GM18909 (cell line): ENCODE measurements at regions not wholly inside any gene's neighbourhood (a gene's known extent, or its start where the extent isn't known, plus 50 kb on each side); places are given as distances from the start of the nearest gene placed in this dataset.
"Not testable (repeated sequence)": the region's sequence is repeated elsewhere in the genome, so short reads cannot be mapped to it uniquely, and the experiment has no call there.

ENCODE experiments used
- ATAC-seq: cut with Tn5 transposase; IDR thresholded peaks from one replicate; pipeline ENCODE4 v1.9.1; 2021; ENCODE audit warnings: mild to moderate bottlenecking; ENCODE audit not compliant: unreplicated experiment, poor library complexity

DNA sequence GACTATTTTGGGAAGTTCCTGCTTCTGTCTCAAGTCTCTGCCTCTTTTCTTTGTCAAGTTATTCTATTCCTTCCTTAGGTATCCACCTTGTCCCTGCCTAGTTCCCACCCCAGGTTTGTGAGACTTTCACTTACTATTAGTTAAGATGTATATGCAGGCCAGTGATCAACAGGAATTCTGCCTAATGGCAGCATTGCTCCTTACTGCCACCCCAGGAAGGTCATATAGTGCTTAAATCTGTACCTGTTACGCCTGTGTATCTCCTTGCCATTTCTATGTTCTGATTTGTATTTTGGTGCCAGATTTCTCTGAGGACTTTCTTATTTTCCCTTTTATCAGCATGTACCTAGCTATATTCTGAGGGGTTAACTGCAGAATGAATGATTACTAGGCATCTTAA, 746.0 kb upstream of the TMEFF2 start:
- ATAC-seq: no peak

GRCh38 chr2:192932376-192932775, 737.6 kb upstream of the TMEFF2 start:
- ATAC-seq: no peak

- not testable (repeated sequence) for ATAC-seq
These were observed 726.9 kb upstream of the TMEFF2 start for GRCh38 chr2:192921631-192922030.

- ATAC-seq: no peak
These were observed 706.7 kb upstream of the TMEFF2 start for GRCh38 chr2:192901446-192901845.

GRCh38 chr2:192899466-192899865, 704.7 kb upstream of the TMEFF2 start:
- ATAC-seq: no peak

- ATAC-seq: not testable (repeated sequence)
These were observed 699.2 kb upstream of the TMEFF2 start for GRCh38 chr2:192893976-192894375.

DNA sequence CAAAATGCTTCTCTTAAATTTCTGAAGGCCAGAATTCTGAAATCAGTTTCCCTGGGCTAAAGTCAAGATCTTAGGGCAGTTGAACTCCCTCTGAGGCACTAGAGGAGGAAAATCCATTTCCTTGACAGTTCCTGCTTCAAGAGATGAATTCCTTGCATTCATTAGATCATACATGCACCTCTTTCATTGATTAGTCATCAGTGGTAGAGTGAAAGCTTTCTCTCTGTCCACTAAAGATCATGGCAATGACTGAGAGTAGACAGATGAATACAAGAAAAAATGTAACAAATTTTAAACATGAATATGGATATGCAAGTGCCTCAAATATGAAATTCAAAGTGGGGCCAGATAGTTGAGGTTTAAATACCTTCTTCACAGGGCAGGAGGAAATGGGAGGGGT, 693.4 kb upstream of the TMEFF2 start:
- ATAC-seq: no peak

DNA sequence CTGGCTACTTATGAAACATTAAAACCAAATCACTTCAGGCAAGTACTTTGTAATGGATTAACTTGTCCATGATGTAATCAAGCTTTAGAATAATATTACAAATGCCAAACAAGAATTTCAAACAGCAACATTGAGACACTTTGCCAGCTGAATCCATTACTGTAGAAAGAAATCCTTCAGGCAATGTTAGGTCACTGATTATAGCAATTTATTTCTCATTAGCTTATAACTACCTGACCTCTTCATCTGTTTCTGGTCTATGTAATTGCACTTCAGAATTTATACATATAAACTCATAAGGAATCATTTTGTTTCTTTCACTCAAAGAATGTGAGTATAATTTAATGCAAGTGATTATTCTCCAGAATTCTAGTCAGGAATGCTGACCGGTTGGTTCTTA, 692.6 kb upstream of the TMEFF2 start:
- no peak for ATAC-seq

- ATAC-seq: no peak
These were observed 691.9 kb upstream of the TMEFF2 start for GRCh38 chr2:192886636-192887035.

DNA sequence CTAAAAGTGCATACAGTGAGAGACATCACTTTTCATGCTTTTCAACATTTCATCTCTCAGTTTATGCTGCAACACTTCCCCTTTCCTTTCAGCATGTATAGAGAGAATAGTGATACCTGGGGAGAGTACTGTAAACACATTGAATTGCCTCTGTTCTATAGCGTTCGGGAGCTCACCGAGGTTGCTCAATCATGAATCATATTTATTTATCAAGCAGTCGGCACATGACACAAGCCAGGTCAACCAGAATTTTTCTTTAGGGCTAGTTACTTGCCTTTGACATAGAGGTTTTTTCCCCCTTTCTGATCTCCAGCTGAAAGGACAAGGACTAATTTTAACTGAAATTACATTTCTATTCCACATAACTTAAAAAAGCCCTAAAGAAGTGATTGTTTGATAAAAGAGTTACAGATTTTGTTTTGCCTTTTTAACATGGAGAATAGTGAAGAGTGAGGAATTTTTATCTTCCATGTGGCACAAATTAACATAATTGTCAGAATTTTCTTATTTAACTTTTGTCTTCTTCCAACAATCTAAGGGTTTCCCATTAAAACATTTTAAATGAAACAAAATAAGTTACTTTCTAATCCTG, 690.9 kb upstream of the TMEFF2 start:
- ATAC-seq: no peak

DNA sequence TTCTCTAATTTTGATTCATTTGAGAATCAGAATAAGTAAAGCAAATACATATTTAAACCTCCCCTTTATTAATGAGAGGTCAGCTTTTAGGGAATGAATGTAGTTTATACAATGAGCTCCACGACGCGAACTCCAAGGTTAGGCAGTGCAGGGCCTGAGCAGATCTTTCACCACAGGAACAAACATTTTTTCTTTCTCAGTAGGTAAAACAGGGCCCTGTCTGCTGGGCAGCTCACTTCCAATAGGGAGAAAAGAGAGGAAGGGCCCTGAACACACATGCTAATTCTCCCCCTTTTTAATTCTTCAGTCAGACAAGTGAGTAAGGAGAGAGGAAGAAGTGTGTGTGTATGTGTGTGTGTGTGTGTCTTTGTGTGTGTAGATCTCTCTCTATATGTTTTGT, 682.4 kb upstream of the TMEFF2 start:
- no peak for ATAC-seq

DNA sequence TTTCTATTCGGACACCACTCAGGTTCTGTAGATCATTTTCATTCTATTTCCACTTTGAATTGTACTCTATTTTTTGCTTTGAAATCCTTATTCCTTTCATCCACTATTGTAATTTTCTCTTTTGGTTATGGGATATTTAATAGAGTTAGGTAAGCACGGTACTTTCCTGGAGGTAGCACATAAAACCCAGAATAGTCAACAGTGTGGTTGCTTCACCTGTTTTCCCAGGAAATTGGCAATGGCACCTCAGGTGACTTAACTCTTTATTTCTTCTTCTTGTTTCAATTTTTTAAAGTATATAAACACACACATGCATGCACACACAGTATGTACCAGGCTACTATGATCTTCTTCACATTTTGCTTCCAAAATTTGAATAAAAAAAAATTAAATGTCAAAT, 682.0 kb upstream of the TMEFF2 start:
- no peak for ATAC-seq

DNA sequence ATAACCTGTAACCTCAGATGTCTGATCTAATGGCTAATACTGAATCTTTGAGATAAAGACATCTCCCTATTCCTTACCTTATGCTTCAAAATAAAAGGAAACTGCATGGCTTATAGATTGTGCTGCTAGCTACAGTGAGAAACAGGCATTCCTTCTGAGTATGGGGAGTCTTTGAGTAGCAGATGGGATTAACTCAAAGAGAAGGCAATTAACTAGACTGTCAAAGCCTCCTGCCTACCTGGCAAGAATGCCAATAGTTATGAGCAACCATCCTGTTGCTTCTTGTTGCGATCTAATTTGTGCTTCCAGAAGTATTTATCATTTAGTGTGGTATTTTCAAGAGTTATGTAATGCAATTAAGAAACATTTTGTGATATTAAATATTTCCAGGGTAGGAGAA, 660.0 kb upstream of the TMEFF2 start:
- no peak for ATAC-seq

DNA sequence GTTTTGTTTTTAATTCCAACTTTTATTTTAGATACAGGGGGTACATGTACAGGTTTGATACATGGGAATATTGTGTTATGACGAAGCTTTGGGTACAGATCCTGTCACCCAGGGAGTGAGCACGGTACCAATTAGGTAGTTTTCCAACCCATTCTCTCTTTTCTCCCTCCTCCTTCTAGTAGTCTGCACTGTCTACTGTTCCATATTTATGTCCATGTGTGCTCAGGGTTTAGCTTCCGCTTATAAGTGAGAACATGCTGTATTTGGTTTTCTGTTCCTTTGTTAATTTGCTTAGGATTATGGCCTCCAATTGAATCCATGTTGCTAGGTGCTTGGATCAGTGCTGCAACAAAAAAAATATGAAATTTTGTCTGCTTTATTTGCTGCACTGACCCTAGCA, 659.3 kb upstream of the TMEFF2 start:
- no peak for ATAC-seq

GRCh38 chr2:192828947-192829346, 634.2 kb upstream of the TMEFF2 start:
- ATAC-seq: no peak

DNA sequence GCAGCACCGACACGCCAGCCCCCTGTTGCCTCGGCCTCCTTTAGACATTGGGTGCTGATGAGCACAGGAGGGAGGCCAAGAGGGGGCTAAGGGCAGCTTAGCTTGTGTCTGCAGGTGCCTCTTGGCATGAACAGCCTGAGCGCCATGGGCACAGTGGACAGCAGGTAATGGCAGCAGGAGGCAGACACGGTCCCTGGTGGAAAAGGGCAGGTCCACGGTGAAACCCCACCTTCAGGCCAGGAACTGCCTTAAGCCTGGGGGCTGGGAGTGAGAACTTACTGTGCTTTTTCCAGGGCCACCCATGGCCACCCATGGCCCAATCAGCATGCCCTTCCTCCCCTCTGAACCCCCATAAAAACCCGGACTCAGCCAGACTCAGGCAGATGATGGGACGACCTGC, 633.4 kb upstream of the TMEFF2 start:
- no peak for ATAC-seq

DNA sequence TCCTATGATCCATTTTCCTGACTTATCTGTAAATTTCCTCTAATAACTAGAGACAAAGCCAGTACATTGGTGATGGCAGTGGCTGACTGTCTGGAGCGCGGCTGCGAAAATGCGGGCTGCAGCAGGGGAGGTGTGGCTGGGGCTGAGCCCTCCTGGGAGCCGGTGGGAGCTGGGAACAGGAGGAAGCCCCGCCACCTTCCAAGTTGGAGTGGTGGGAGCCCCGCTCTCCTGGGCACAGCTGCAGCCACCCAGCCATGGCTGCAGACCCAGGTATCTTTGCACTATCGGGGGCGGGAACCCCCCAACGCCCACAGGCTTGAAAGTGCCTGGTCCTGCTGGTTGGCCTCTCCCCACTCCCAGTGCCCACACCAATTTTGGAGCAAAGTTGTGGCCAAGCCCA, 633.0 kb upstream of the TMEFF2 start:
- no peak for ATAC-seq

DNA sequence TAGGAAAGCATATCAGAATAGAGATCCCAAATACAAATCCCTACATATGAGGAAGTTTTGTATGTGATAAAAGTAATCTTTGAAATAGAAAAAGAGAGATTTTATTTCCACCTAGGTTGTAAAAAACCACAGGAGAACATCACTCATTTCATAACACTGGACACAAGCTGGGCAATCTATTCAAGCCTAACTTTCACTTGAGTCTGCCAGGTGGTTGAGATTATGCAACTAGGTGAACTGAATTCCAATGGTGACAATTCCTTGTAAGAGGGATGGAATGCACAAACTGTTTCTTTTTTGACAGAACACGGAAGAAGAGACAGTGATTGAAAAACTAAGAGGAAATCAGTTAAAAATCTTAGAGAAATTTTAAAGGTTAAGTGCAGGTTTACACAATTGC, 619.6 kb upstream of the TMEFF2 start:
- ATAC-seq: no peak

DNA sequence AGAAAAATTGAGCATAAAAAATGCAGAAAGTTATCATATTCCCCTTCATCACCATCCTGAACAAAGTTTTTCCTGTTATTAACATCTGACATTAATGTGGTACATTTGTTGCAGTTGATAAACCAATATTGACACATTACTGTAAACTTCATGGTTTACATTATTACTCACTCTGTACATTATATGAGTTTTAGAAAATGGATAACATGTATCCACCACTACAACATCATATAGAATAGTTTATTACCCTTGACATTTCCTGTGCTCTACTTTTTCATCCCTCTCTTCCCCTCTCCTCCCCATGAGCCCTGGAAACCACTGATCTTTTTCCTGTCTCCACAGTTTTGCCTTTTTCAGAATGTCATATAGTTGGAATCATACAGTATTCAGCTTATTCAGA, 618.6 kb upstream of the TMEFF2 start:
- no peak for ATAC-seq

- ATAC-seq: no peak
These were observed 614.4 kb upstream of the TMEFF2 start for GRCh38 chr2:192809173-192809572.

- no peak for ATAC-seq
These were observed 588.9 kb upstream of the TMEFF2 start for GRCh38 chr2:192783643-192784042.

DNA sequence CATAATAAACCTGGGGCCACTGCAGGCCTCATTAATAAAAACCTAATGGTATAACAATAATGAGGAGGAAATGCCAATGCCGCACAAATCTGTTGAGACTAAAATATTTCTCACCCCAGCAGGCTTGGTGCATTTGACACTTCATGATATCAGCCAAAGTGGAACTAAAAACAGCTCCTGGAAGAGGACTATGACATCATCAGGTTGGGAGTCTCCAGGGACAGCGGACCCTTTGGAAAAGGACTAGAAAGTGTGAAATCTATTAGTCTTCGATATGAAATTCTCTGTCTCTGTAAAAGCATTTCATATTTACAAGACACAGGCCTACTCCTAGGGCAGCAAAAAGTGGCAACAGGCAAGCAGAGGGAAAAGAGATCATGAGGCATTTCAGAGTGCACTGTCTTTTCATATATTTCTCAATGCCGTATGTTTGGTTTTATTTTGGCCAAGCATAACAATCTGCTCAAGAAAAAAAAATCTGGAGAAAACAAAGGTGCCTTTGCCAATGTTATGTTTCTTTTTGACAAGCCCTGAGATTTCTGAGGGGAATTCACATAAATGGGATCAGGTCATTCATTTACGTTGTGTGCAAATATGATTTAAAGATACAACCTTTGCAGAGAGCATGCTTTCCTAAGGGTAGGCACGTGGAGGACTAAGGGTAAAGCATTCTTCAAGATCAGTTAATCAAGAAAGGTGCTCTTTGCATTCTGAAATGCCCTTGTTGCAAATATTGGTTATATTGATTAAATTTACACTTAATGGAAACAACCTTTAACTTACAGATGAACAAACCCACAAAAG, 580.9 kb upstream of the TMEFF2 start:
- no peak for ATAC-seq
